ENCODE measurements at regions not wholly inside any gene's neighbourhood (a gene's known extent, or its start where the extent isn't known, plus 50 kb on each side); places are given as distances from the start of the nearest gene placed in this dataset.

DNA sequence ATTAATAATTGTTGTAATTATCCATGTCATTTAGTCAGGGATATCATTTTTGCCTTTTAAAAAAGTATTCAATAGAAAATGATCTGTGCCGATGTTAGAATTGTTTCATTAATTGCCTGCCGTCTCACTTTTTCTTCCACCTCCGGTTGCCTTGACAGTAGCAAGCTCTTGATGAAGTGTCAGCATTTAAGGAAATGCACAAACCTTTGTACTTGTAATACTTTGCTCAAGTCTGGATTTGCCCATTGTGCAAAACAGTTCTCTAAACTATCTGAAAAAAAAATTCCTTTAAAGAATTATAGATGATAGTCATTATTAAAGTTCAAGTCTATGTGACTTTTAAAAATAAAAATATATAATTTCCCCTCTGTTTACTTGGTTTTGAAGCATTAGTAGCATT lies 619.7 kb downstream of the GATA3 start:
- TF ChIP-seq, protein P1, sequence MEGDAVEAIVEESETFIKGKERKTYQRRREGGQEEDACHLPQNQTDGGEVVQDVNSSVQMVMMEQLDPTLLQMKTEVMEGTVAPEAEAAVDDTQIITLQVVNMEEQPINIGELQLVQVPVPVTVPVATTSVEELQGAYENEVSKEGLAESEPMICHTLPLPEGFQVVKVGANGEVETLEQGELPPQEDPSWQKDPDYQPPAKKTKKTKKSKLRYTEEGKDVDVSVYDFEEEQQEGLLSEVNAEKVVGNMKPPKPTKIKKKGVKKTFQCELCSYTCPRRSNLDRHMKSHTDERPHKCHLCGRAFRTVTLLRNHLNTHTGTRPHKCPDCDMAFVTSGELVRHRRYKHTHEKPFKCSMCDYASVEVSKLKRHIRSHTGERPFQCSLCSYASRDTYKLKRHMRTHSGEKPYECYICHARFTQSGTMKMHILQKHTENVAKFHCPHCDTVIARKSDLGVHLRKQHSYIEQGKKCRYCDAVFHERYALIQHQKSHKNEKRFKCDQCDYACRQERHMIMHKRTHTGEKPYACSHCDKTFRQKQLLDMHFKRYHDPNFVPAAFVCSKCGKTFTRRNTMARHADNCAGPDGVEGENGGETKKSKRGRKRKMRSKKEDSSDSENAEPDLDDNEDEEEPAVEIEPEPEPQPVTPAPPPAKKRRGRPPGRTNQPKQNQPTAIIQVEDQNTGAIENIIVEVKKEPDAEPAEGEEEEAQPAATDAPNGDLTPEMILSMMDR (IDR thresholded peaks at IDR 0.05): no peak
- TF ChIP-seq POLR2A (IDR thresholded peaks at IDR 0.05): no peak
